Breast epithelium (tissue), 3 donors: ENCODE measurements at regions not wholly inside any gene's neighbourhood (a gene's known extent, or its start where the extent isn't known, plus 50 kb on each side); places are given as distances from the start of the nearest gene placed in this dataset.

Source experiments
- POLR2A ChIP-seq: fragments of 450-650 bp; IDR thresholded peaks from one replicate; pipeline ENCODE4 v1.6.1; 2016; ENCODE audit warnings: antibody characterized with exemption, mild to moderate bottlenecking, moderate library complexity
- TF ChIP-seq, protein P1 (sequence below), 3 donors: fragments of 450-650 bp; IDR thresholded peaks; one replicate each; pipeline ENCODE4 v1.5.1; 2016 to 2017; ENCODE audit warnings: antibody characterized with exemption in 3 of 3, mild to moderate bottlenecking in 3 of 3, moderate library complexity in 3 of 3

GRCh38 chr2:22194218-22194617 is 1070.5 kb downstream of the TDRD15 start:
- TF ChIP-seq, protein P1, sequence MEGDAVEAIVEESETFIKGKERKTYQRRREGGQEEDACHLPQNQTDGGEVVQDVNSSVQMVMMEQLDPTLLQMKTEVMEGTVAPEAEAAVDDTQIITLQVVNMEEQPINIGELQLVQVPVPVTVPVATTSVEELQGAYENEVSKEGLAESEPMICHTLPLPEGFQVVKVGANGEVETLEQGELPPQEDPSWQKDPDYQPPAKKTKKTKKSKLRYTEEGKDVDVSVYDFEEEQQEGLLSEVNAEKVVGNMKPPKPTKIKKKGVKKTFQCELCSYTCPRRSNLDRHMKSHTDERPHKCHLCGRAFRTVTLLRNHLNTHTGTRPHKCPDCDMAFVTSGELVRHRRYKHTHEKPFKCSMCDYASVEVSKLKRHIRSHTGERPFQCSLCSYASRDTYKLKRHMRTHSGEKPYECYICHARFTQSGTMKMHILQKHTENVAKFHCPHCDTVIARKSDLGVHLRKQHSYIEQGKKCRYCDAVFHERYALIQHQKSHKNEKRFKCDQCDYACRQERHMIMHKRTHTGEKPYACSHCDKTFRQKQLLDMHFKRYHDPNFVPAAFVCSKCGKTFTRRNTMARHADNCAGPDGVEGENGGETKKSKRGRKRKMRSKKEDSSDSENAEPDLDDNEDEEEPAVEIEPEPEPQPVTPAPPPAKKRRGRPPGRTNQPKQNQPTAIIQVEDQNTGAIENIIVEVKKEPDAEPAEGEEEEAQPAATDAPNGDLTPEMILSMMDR (IDR thresholded peaks at IDR 0.05): no peak
- no peak for TF ChIP-seq POLR2A
